ENCODE measurements at regions not wholly inside any gene's neighbourhood (a gene's known extent, or its start where the extent isn't known, plus 50 kb on each side); places are given as distances from the start of the nearest gene placed in this dataset.

DNA sequence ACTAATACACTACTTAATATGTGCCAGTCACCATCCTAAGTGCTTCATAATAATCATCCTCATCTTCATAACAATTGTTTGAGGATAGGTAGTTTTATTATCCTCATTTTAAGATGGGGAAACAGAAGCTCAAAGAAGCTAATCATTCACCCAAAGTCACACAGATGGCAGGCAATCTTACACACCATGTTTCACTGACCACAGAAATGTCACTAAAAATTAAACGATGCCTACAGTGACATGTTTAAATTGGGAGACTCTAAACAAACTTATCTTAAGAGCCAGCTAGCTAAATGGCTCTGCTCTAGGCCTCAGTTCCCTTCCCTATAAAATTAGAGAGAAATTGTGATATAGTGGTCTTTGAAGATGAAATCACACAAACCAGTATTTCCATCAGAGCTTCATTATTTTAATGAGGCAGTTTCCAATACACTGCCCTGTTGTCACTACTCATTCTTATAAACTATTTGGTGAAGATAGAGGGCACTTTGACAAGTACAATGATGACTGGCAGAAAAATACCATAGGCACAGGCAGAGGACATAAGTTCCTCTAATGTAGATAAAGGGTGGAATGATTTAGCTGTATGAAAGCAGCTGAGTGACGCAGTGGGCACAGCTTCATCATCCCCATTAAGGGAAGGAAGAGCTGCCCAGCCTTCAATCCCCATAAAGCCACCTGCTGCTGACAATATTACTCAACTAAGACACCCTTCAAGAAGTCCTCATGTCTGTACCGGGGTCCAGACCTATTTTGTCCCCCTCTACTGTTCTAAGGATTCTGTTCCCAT lies 224.1 kb downstream of the ACTL7B start:
- 85% methylated on average over 3 of the region's 3 CpGs for WGBS, 2 donors
- Histone ChIP-seq H3K4me1 (ENCODE audit: control insufficient read depth in 1 of 2, insufficient read depth in 2 of 2, low read length in 2 of 2) (no peaks in the 10 kb centered on the region), H3K4me3 (ENCODE audit: low read length in 2 of 2) (no peak overlapping the region), H3K36me3 (ENCODE audit: control insufficient read depth in 1 of 2, insufficient read depth in 2 of 2, low read length in 1 of 2) (no peaks in the 10 kb centered on the region), H3K27me3 (ENCODE audit: control insufficient read depth in 1 of 2, insufficient read depth in 2 of 2, low read length in 1 of 2) (no peaks in the 10 kb centered on the region), H3K9me3 (ENCODE audit: control insufficient read depth, low read length) (no peaks in the 10 kb centered on the region), H3K27ac (ENCODE audit: low read depth in 1 of 2, low read length in 2 of 2) (no peak overlapping the region)
- ATAC-seq (ENCODE audit: low FRiP score) (no peak), DNase-seq (no peak)
- intact Hi-C loops (cut with DNase I) = no loop called here

DNA sequence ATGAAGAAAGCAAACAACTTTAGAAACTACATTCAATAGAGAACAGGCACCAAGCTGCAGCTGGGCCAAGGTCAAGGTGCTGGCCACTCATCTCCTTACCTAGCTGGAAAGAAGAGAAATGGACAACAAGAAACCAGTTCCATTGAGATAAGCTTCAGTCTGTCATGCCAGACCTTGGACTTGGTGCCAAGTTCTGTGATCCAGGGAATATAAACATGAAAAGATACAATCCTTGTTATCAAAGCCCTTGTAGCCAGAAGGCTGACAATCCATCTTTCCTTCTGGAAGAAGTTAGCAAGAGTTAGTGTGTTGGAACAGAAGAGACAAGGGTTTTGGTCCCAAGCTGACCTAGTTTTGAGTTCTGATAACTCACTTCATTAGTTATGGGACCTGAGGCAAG lies 227.5 kb downstream of the ACTL7B start:
- no peaks in the 10 kb centered on the region for H3K36me3 ChIP-seq (ENCODE audit: control insufficient read depth in 1 of 2, insufficient read depth in 2 of 2, low read length in 1 of 2)
- ATAC-seq (ENCODE audit: low FRiP score) (no peak), DNase-seq (no peak)
- H3K4me3 ChIP-seq (ENCODE audit: low read length in 2 of 2) = no peak overlapping the region
- H3K27me3 ChIP-seq (ENCODE audit: control insufficient read depth in 1 of 2, insufficient read depth in 2 of 2, low read length in 1 of 2) = no peaks in the 10 kb centered on the region
- intact Hi-C loops (cut with DNase I) = no loop called here
- no peak overlapping the region for H3K27ac ChIP-seq (ENCODE audit: low read depth in 1 of 2, low read length in 2 of 2)
- H3K4me1 ChIP-seq (ENCODE audit: control insufficient read depth in 1 of 2, insufficient read depth in 2 of 2, low read length in 2 of 2) = no peaks in the 10 kb centered on the region
- H3K9me3 ChIP-seq (ENCODE audit: control insufficient read depth, low read length) = no peaks in the 10 kb centered on the region

DNA sequence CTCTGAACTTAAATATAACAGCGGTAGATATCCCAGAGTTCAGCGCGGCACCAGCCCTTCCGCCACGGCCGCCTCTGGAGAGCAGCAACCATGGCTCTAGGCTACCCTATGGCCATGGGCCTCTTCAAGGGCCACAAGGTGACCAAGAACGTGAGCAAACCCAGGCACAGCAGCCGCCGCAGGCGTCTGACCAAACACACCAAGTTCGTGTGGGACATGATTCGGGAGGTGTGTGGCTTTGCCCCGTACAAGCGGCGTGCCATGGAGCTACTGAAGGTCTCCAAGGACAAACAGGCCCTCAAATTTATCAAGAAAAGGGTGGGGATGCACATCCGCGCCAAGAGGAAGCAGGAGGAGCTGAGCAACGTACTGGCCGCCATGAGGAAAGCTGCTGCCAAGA lies 229.0 kb downstream of the ACTL7B start:
- WGBS, 2 donors = 93 to 96% methylated on average over 19 of the region's 19 CpGs

DNA sequence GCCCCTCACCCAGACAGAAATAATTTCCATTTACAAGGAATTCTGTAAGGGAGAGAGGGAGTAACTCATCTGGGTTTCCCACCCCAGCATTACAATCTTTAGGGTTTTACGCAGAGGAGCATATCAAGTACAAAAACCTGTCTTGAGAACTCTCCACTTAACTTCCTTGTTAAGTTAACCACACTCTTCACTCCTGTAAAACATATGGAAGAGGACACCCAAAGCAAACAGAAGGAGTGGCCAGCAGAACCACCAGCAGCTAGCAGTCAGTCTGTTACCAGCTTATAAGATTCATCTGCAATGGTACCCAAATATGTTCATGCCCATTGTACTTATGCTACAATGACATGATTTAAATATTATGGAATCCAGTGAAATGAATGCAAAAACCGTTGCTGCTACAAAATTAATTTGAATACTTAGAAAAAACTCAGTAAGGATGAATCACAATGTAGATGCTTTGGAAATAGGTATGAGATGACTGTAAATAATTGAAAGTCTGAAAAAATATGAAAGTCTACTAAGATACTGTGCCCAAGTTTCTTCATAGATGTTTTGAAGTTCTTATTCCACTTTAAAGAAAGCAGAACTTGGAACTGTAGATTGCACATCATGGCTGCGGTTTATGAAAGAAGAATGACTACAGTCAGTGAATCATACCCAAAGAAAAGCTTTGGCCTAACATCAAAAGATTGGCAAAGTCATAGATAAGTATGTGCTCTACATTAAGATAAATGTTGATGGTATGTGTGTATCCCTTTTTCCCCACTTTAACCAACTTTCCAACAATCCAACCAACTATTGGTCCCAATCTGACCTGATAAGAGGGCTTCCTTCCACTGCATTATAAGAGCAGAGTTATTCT lies 233.6 kb downstream of the ACTL7B start:
- 88 to 89% methylated on average over 3 of the region's 3 CpGs for WGBS, 2 donors
- Histone ChIP-seq H3K27ac (ENCODE audit: low read depth in 1 of 2, low read length in 2 of 2) (no peak overlapping the region), H3K9me3 (ENCODE audit: control insufficient read depth, low read length) (no peaks in the 10 kb centered on the region), H3K36me3 (ENCODE audit: control insufficient read depth in 1 of 2, insufficient read depth in 2 of 2, low read length in 1 of 2) (no peaks in the 10 kb centered on the region), H3K4me3 (ENCODE audit: low read length in 2 of 2) (no peak overlapping the region), H3K27me3 (ENCODE audit: control insufficient read depth in 1 of 2, insufficient read depth in 2 of 2, low read length in 1 of 2) (no peaks in the 10 kb centered on the region), H3K4me1 (ENCODE audit: control insufficient read depth in 1 of 2, insufficient read depth in 2 of 2, low read length in 2 of 2) (no peaks in the 10 kb centered on the region)
- ATAC-seq (ENCODE audit: low FRiP score) (no peak), DNase-seq (no peak)
- intact Hi-C loops (cut with DNase I) = no loop called here

More for the DNA sequence above, 229.0 kb downstream of the ACTL7B start:
- DNase-seq (no peak), ATAC-seq (ENCODE audit: low FRiP score) (no peak)
- Histone ChIP-seq H3K27me3 (ENCODE audit: control insufficient read depth in 1 of 2, insufficient read depth in 2 of 2, low read length in 1 of 2) (no peaks in the 10 kb centered on the region), H3K27ac (ENCODE audit: low read depth in 1 of 2, low read length in 2 of 2) (no peak overlapping the region), H3K36me3 (ENCODE audit: control insufficient read depth in 1 of 2, insufficient read depth in 2 of 2, low read length in 1 of 2) (no peaks in the 10 kb centered on the region), H3K4me3 (ENCODE audit: low read length in 2 of 2) (no peak overlapping the region), H3K4me1 (ENCODE audit: control insufficient read depth in 1 of 2, insufficient read depth in 2 of 2, low read length in 2 of 2) (no peaks in the 10 kb centered on the region), H3K9me3 (ENCODE audit: control insufficient read depth, low read length) (no peaks in the 10 kb centered on the region)
- intact Hi-C loops (cut with DNase I) = no loop called here

DNA sequence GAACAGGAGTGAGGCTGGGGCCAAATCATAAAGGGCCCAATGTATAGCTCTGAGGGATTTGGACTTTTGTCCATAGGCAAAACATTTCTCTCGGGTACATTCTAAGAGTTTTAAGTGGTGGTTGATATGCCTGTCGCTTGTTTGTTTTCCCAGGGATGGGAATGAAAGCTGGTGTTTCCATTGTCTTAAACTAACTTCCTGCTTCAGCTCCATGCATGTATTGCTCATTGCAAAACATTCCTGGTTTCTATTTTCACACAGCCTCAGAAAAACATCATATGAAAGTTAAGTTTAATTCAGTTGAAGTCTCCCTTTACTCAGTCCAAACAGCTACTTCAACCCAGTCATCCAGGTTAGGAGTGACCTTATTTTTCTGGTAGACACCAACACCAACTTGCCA lies 235.0 kb downstream of the ACTL7B start:
- 4 to 8% methylated on average over 2 of the region's 2 CpGs for WGBS, 2 donors
- DNase-seq = no peak
- Histone ChIP-seq H3K27me3 (ENCODE audit: control insufficient read depth in 1 of 2, insufficient read depth in 2 of 2, low read length in 1 of 2) (no peaks in the 10 kb centered on the region), H3K9me3 (ENCODE audit: control insufficient read depth, low read length) (no peaks in the 10 kb centered on the region), H3K27ac (ENCODE audit: low read depth in 1 of 2, low read length in 2 of 2) (no peak overlapping the region), H3K4me3 (ENCODE audit: low read length in 2 of 2) (no peak overlapping the region), H3K4me1 (ENCODE audit: control insufficient read depth in 1 of 2, insufficient read depth in 2 of 2, low read length in 2 of 2) (no peaks in the 10 kb centered on the region), H3K36me3 (ENCODE audit: control insufficient read depth in 1 of 2, insufficient read depth in 2 of 2, low read length in 1 of 2) (no peaks in the 10 kb centered on the region)
- intact Hi-C loops (cut with DNase I) = no loop called here
- no peak for ATAC-seq (ENCODE audit: low FRiP score)

DNA sequence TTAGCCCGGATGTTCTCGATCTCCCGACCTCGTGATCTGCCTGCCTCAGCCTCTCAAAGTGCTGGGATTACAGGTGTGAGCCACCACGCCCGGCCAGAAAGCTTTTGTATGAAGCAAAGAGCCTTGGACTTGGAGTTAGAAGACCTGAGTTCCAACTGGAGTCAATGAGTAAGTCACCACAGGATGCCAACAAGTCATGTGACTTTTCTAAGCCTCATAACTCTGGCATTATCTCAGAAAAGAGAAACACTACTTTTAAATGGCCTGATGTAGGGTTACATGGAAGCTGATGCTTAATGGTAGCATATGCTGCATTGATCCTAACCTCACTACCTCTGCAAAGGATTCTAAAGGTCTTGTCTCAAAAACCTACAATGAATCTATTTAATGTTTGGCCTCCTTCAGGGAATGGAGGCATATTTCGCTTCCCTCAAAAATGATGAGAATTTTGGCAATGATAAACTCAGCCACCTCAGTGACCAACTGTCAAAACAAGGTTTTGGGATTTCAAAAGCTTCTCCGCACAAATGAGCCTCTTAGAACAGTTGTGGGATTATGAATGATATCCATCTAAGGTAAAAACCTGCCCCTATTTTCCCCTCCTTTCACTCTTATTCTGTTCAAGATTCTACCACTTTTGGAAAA lies 236.8 kb downstream of the ACTL7B start:
- Histone ChIP-seq H3K4me3 (ENCODE audit: low read length in 2 of 2) (no peak overlapping the region), H3K27me3 (ENCODE audit: control insufficient read depth in 1 of 2, insufficient read depth in 2 of 2, low read length in 1 of 2) (no peaks in the 10 kb centered on the region), H3K9me3 (ENCODE audit: control insufficient read depth, low read length) (no peaks in the 10 kb centered on the region), H3K4me1 (ENCODE audit: control insufficient read depth in 1 of 2, insufficient read depth in 2 of 2, low read length in 2 of 2) (no peaks in the 10 kb centered on the region), H3K36me3 (ENCODE audit: control insufficient read depth in 1 of 2, insufficient read depth in 2 of 2, low read length in 1 of 2) (no peaks in the 10 kb centered on the region), H3K27ac (ENCODE audit: low read depth in 1 of 2, low read length in 2 of 2) (no peak overlapping the region)
- DNase-seq = no peak
- intact Hi-C loops (cut with DNase I) = no loop called here
- ATAC-seq (ENCODE audit: low FRiP score) = no peak
- WGBS, 2 donors = 96 to 99% methylated on average over 8 of the region's 8 CpGs

DNA sequence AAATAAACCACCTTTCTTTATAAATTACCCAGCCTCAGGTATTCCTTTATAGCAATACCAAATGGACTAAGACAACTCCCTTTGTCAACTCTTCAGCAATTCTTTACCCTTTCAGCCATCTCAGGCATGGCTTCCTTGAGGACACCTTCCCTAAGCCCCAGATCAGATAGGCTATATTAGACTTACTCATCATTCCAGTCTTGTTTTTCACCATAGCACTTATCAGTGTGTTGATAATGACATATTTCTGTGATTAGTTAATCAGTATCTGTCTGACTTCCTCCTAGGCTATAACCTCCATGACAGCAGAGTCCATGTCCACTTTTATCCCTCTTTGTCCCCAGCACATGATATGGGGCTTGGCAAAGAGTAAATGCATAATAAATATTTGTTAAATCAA lies 238.1 kb downstream of the ACTL7B start:
- no peaks in the 10 kb centered on the region for H3K4me1 ChIP-seq (ENCODE audit: control insufficient read depth in 1 of 2, insufficient read depth in 2 of 2, low read length in 2 of 2)
- no peak overlapping the region for H3K4me3 ChIP-seq (ENCODE audit: low read length in 2 of 2)
- DNase-seq (no peak), ATAC-seq (ENCODE audit: low FRiP score) (no peak)
- no peaks in the 10 kb centered on the region for H3K36me3 ChIP-seq (ENCODE audit: control insufficient read depth in 1 of 2, insufficient read depth in 2 of 2, low read length in 1 of 2)
- H3K9me3 ChIP-seq (ENCODE audit: control insufficient read depth, low read length) = no peaks in the 10 kb centered on the region
- no peak overlapping the region for H3K27ac ChIP-seq (ENCODE audit: low read depth in 1 of 2, low read length in 2 of 2)
- no peaks in the 10 kb centered on the region for H3K27me3 ChIP-seq (ENCODE audit: control insufficient read depth in 1 of 2, insufficient read depth in 2 of 2, low read length in 1 of 2)
- intact Hi-C loops (cut with DNase I) = no loop called here

DNA sequence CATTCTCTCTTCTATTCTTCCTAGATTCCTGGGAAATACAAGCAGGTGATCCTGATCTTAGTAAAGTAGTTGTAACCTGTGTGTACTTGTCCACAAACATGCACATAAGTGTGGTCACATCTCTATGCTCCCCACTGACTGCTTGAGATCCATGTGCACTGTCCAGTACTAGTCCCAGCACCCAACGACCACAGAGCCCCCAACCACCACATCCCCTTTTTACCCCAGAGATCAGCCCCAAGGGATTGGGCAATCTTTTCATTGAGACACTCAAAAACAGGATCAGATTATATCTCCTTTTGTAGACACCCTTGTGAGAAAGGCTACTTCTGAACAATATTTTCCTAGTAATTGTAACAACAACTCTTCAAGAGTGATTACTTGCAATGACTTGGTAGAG lies 240.6 kb downstream of the ACTL7B start:
- intact Hi-C loops (cut with DNase I) = no loop called here
- Histone ChIP-seq H3K27ac (ENCODE audit: low read depth in 1 of 2, low read length in 2 of 2) (no peak overlapping the region), H3K9me3 (ENCODE audit: control insufficient read depth, low read length) (no peaks in the 10 kb centered on the region), H3K27me3 (ENCODE audit: control insufficient read depth in 1 of 2, insufficient read depth in 2 of 2, low read length in 1 of 2) (no peaks in the 10 kb centered on the region), H3K36me3 (ENCODE audit: control insufficient read depth in 1 of 2, insufficient read depth in 2 of 2, low read length in 1 of 2) (no peaks in the 10 kb centered on the region), H3K4me3 (ENCODE audit: low read length in 2 of 2) (no peak overlapping the region), H3K4me1 (ENCODE audit: control insufficient read depth in 1 of 2, insufficient read depth in 2 of 2, low read length in 2 of 2) (no peaks in the 10 kb centered on the region)
- 65 to 76% methylated on average over 1 of the region's 1 CpG for WGBS, 2 donors
- DNase-seq (no peak), ATAC-seq (ENCODE audit: low FRiP score) (no peak)
